Endothelial cell of umbilical vein (primary cell): ENCODE measurements at regions not wholly inside any gene's neighbourhood (a gene's known extent, or its start where the extent isn't known, plus 50 kb on each side); places are given as distances from the start of the nearest gene placed in this dataset.

ENCODE experiments used
- BruUV-seq: library from RNA; stranded (reverse); fragments of 400-500 nt; replicated peaks from 2 replicates; lab custom pipeline; 2021; lab: Mats Ljungman, UMichigan
- CTCF ChIA-PET: fragments of 300-600, 350-600 bp; sonication (Branson Sonifier 250); formaldehyde crosslinking; loops from one replicate; lab custom pipeline; 2021; ENCODE audit warnings: antibody characterized with exemption, inconsistent platforms; lab: Charles Lee
- POLR2A ChIA-PET: fragments of 300-600, 350-600 bp; sonication (Branson Sonifier 250); formaldehyde crosslinking; loops from one replicate; lab custom pipeline; 2021; ENCODE audit warnings: antibody characterized with exemption, inconsistent platforms; lab: Charles Lee
- DNase-seq: peaks from one replicate; pipeline ENCODE4 v3.0.0-alpha.2; 2011; ENCODE audit warnings: low read depth, low spot score
- FAIRE-seq: peaks from 2 replicates; lab custom pipeline; 2011; peaks lifted over from hg19 to GRCh38; lab: Jason Lieb, UNC
- H2AFZ ChIP-seq: 2 replicates; pipeline ENCODE4 v1.6.0; 2012; ENCODE audit warnings: low read depth, low read length, control low read depth, inconsistent platforms
- H3K27ac ChIP-seq: 2 replicates; pipeline ENCODE4 v1.5.1; 2011; ENCODE audit warnings: low read depth, mild to moderate bottlenecking, control low read depth, low read length, moderate library complexity; ENCODE audit not compliant: insufficient read depth
- H3K27me3 ChIP-seq, 2 experiments: 2 replicates each; pipeline versions ENCODE4 v1.6.0 to v1.6.1; 2011; ENCODE audit warnings: low read length in 2 of 2, mixed read lengths in 1 of 2; ENCODE audit not compliant: control insufficient read depth in 2 of 2, insufficient read depth in 2 of 2
- H3K36me3 ChIP-seq, 2 experiments: 2 replicates in 1 of 2; 3 replicates in 1 of 2; pipeline ENCODE4 v1.5.1; 2011; ENCODE audit warnings: low read length in 2 of 2, mild to moderate bottlenecking in 1 of 2, moderate library complexity in 1 of 2; ENCODE audit not compliant: control insufficient read depth in 2 of 2, insufficient read depth in 2 of 2; ENCODE audit errors: extremely low read depth in 1 of 2
- H3K4me1 ChIP-seq: 3 replicates; pipeline ENCODE4 v1.5.1; 2011; ENCODE audit warnings: mild to moderate bottlenecking, low read length; ENCODE audit not compliant: control insufficient read depth, insufficient read depth; ENCODE audit errors: extremely low read depth
- H3K4me2 ChIP-seq: 2 replicates; pipeline ENCODE4 v1.6.1; 2011; ENCODE audit warnings: low read length, control low read depth, mixed read lengths; ENCODE audit not compliant: insufficient read depth
- H3K4me3 ChIP-seq, 3 experiments: fragments of 200-600 bp in 1 of 3; sonication (generic), shearing (Covaris generic) in 1 of 3; replicated peaks in 1 of 3; 2 replicates each; pipeline ENCODE4 v1.5.1; 2011 to 2016; ENCODE audit warnings: control low read depth in 3 of 3, low read length in 3 of 3, mild to moderate bottlenecking in 2 of 3, inconsistent platforms in 1 of 3, low read depth in 1 of 3, moderate library complexity in 1 of 3; ENCODE audit not compliant: insufficient read depth in 1 of 3
- H3K79me2 ChIP-seq: 2 replicates; pipeline ENCODE4 v1.6.0; 2012; ENCODE audit warnings: low read length, inconsistent platforms; ENCODE audit not compliant: control insufficient read depth, insufficient read depth
- H3K9ac ChIP-seq: replicated peaks from 2 replicates; pipeline ENCODE3; 2011; ENCODE audit warnings: low read length, control low read depth; ENCODE audit not compliant: insufficient read depth; ENCODE audit errors: extremely low read depth
- H3K9me1 ChIP-seq: replicated peaks from 3 replicates; pipeline ENCODE4 v1.6.0; 2011; ENCODE audit warnings: mild to moderate bottlenecking, low read length; ENCODE audit not compliant: control insufficient read depth, insufficient read depth; ENCODE audit errors: extremely low read depth
- H3K9me3 ChIP-seq: replicated peaks from 2 replicates; pipeline ENCODE4 v1.5.1; 2012; ENCODE audit warnings: low read length, inconsistent platforms; ENCODE audit not compliant: control insufficient read depth, insufficient read depth
- H4K20me1 ChIP-seq: replicated peaks from 2 replicates; pipeline ENCODE3; 2011; ENCODE audit warnings: mild to moderate bottlenecking, low read length; ENCODE audit not compliant: control insufficient read depth, insufficient read depth; ENCODE audit errors: extremely low read depth
- EZH2 ChIP-seq: IDR thresholded peaks from 2 replicates; pipeline ENCODE4 v1.6.1; 2012; ENCODE audit warnings: borderline replicate concordance, low read depth, mild to moderate bottlenecking, moderate library complexity, low read length, inconsistent platforms; ENCODE audit not compliant: severe bottlenecking
- FOS ChIP-seq: IDR thresholded peaks from 2 replicates; pipeline ENCODE4 v1.6.1; 2011; ENCODE audit warnings: mild to moderate bottlenecking, low read length, moderate library complexity, borderline replicate concordance; ENCODE audit not compliant: insufficient read depth
- GATA2 ChIP-seq: IDR thresholded peaks from 2 replicates; pipeline ENCODE4 v1.7.0; 2011; ENCODE audit warnings: low read depth, mild to moderate bottlenecking, moderate library complexity, mixed read lengths, low read length; ENCODE audit not compliant: insufficient read length, insufficient read depth
- JUN ChIP-seq: IDR thresholded peaks from 2 replicates; pipeline ENCODE4 v1.6.1; 2011; ENCODE audit warnings: borderline replicate concordance, low read depth; ENCODE audit not compliant: insufficient read length, insufficient read depth
- MYC ChIP-seq: IDR thresholded peaks from one replicate; pipeline ENCODE4 v1.6.1; 2011; ENCODE audit warnings: mild to moderate bottlenecking, low read depth, low read length
- POLR2A ChIP-seq: IDR thresholded peaks from 2 replicates; pipeline ENCODE4 v1.6.1; 2012; ENCODE audit warnings: low read depth, mild to moderate bottlenecking, control low read depth, low read length
- POLR2AphosphoS5 ChIP-seq: IDR thresholded peaks from 2 replicates; pipeline ENCODE4 v1.6.1; 2012; ENCODE audit warnings: low read depth, mild to moderate bottlenecking, control low read depth, low read length, moderate library complexity; ENCODE audit not compliant: insufficient read depth
- dilution Hi-C: fragments of 300-500 bp; cut with MboI; formaldehyde crosslinking; loops from one replicate; pipeline ENCODE4 v1.15.0; 2019; ENCODE audit warnings: low sequenced_read_pairs; ENCODE audit not compliant: extremely low pct_ligation_motif_present
- intact Hi-C: fragments of 100-400 bp; cut with micrococcal nuclease; formaldehyde crosslinking; loops from one replicate; pipeline ENCODE4 v1.10.0; 2022
- TF ChIP-seq, protein P1 (sequence below), 2 donors: IDR thresholded peaks; 1 replicate in 1 of 2; 2 replicates in 1 of 2; pipeline ENCODE4 v1.5.1; 2011; ENCODE audit warnings: low read length in 2 of 2, mild to moderate bottlenecking in 2 of 2, moderate library complexity in 2 of 2, control low read depth in 1 of 2, inconsistent platforms in 1 of 2, low read depth in 1 of 2; ENCODE audit not compliant: insufficient read depth in 1 of 2; ENCODE audit errors: extremely low read depth in 1 of 2
- TF ChIP-seq, protein P2 (sequence below): IDR thresholded peaks from 2 replicates; pipeline ENCODE4 v1.6.1; 2011; ENCODE audit not compliant: insufficient read depth, insufficient read length

DNA sequence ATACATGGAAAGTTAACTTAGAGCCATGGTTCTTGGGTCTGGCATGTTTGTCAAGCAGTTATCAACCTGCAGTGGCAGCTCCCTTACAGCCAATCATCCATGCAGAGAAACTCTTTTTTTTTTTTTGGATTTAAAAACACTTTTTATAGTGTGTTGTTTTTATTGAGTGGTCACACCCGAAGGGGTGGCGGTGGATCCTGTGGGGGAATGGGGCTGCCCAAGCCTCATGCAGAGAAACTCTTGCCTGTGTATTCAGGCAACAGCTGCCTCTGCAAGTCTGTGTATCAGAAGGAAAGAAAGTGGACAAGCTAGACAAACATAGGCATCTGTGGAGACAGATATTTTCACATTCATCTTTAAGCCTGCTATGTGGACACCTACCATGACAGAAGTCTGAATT lies 104.8 kb downstream of the GLUL start:
- H3K9me1 ChIP-seq = no peaks in the 10 kb centered on the region
- no peak for TF ChIP-seq MYC
- TF ChIP-seq JUN = no peak
- TF ChIP-seq, protein P1, sequence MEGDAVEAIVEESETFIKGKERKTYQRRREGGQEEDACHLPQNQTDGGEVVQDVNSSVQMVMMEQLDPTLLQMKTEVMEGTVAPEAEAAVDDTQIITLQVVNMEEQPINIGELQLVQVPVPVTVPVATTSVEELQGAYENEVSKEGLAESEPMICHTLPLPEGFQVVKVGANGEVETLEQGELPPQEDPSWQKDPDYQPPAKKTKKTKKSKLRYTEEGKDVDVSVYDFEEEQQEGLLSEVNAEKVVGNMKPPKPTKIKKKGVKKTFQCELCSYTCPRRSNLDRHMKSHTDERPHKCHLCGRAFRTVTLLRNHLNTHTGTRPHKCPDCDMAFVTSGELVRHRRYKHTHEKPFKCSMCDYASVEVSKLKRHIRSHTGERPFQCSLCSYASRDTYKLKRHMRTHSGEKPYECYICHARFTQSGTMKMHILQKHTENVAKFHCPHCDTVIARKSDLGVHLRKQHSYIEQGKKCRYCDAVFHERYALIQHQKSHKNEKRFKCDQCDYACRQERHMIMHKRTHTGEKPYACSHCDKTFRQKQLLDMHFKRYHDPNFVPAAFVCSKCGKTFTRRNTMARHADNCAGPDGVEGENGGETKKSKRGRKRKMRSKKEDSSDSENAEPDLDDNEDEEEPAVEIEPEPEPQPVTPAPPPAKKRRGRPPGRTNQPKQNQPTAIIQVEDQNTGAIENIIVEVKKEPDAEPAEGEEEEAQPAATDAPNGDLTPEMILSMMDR (IDR thresholded peaks at IDR 0.05; ENCODE audit: extremely low read depth in 1 of 2, insufficient read depth in 1 of 2, low read depth in 1 of 2, low read length in 2 of 2) = no peak
- no peak for TF ChIP-seq POLR2AphosphoS5
- TF ChIP-seq, protein P2, sequence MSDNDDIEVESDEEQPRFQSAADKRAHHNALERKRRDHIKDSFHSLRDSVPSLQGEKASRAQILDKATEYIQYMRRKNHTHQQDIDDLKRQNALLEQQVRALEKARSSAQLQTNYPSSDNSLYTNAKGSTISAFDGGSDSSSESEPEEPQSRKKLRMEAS = no peak
- TF ChIP-seq GATA2 = no peak
- no peak for TF ChIP-seq POLR2A
- TF ChIP-seq FOS = no peak
- no peak for TF ChIP-seq EZH2
- no peaks in the 10 kb centered on the region for H3K27me3 ChIP-seq
- H3K4me3 ChIP-seq = no peak overlapping the region
- H2AFZ ChIP-seq = no peak overlapping the region
- no peaks in the 10 kb centered on the region for H4K20me1 ChIP-seq
- H3K27ac ChIP-seq = no peak overlapping the region
- ChIA-PET POLR2A (no interaction called here), CTCF (no interaction called here)
- FAIRE-seq (no peak), DNase-seq (no peak)
- H3K9me3 ChIP-seq = no peaks in the 10 kb centered on the region
- H3K4me2 ChIP-seq = no peak overlapping the region
- intact Hi-C loops = no loop called here
- H3K79me2 ChIP-seq = no peaks in the 10 kb centered on the region
- H3K4me1 ChIP-seq = no peaks in the 10 kb centered on the region
- no TSS peak for BruUV-seq
- H3K9ac ChIP-seq = no peak overlapping the region
- H3K36me3 ChIP-seq = no peaks in the 10 kb centered on the region
- dilution Hi-C loops = no loop called here
